ENCODE measurements at regions not wholly inside any gene's neighbourhood (a gene's known extent, or its start where the extent isn't known, plus 50 kb on each side); places are given as distances from the start of the nearest gene placed in this dataset.

DNA sequence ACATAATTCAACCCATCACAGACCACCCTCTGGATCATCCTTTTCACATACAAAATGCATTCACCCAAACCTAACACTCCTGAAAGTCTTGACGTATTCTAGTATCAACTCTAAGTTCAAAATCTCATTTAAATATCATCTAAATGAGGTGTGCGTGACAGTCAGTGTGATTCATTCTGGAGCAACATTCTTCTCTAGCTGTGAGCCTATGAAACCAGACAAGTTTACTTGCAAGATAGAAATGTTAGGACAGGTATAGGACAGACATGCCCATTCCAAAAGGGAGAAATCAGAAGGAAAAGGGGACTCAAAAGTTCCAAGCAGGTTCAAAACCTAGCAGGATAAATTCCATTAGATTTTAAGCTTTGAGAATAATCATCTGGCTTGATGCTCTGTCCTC is 329.7 kb downstream of the CD83 start:
- TF ChIP-seq, protein P1, sequence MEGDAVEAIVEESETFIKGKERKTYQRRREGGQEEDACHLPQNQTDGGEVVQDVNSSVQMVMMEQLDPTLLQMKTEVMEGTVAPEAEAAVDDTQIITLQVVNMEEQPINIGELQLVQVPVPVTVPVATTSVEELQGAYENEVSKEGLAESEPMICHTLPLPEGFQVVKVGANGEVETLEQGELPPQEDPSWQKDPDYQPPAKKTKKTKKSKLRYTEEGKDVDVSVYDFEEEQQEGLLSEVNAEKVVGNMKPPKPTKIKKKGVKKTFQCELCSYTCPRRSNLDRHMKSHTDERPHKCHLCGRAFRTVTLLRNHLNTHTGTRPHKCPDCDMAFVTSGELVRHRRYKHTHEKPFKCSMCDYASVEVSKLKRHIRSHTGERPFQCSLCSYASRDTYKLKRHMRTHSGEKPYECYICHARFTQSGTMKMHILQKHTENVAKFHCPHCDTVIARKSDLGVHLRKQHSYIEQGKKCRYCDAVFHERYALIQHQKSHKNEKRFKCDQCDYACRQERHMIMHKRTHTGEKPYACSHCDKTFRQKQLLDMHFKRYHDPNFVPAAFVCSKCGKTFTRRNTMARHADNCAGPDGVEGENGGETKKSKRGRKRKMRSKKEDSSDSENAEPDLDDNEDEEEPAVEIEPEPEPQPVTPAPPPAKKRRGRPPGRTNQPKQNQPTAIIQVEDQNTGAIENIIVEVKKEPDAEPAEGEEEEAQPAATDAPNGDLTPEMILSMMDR (conservative IDR thresholded peaks at IDR 0.05; ENCODE audit: low read length): no peak
- TF ChIP-seq EZH2phosphoT487 (IDR thresholded peaks at IDR 0.05; ENCODE audit: borderline replicate concordance, low read depth, low read length): no peak
